Upper lobe of left lung (tissue), 6 donors: ENCODE measurements at regions not wholly inside any gene's neighbourhood (a gene's known extent, or its start where the extent isn't known, plus 50 kb on each side); places are given as distances from the start of the nearest gene placed in this dataset.

Experiments used
- ATAC-seq, 2 donors: fragments of 200-7000 bp; cut with Tn5 transposase; one replicate each; pipeline ENCODE4 v1.9.1; 2022; ENCODE audit warnings: mild to moderate bottlenecking in 2 of 2, moderate library complexity in 2 of 2; ENCODE audit not compliant: low FRiP score in 2 of 2
- DNase-seq, 2 donors: peaks; one replicate each; pipeline ENCODE4 v3.0.0-alpha.2; 2019 to 2020
- H3K27ac ChIP-seq, 4 donors: fragments of 200-600 bp; sonication (generic); one replicate each; pipeline ENCODE4 v1.5.1; 2016 to 2019
- H3K27me3 ChIP-seq, 4 donors: fragments of 200-600 bp; sonication (generic); one replicate each; pipeline ENCODE4 v1.5.1; 2017 to 2019
- H3K36me3 ChIP-seq, 4 donors: fragments of 200-600 bp; sonication (generic); one replicate each; pipeline ENCODE4 v1.5.1; 2016 to 2019
- H3K4me1 ChIP-seq, 4 donors: fragments of 200-600 bp; sonication (generic); one replicate each; pipeline ENCODE4 v1.5.1; 2018 to 2019
- H3K4me3 ChIP-seq, 4 donors: fragments of 200-600 bp; sonication (generic); one replicate each; pipeline ENCODE4 v1.5.1; 2017 to 2019; ENCODE audit warnings: mild to moderate bottlenecking in 2 of 4, moderate library complexity in 1 of 4
- H3K9me3 ChIP-seq, 4 donors: fragments of 200-600 bp; sonication (generic); one replicate each; pipeline ENCODE4 v1.5.1; 2018 to 2019
- EP300 ChIP-seq, 4 donors: sonication (generic); formaldehyde crosslinking; IDR thresholded peaks; one replicate each; pipeline ENCODE4 v1.5.1; 2017; ENCODE audit warnings: antibody characterized with exemption in 4 of 4, control low read depth in 2 of 4
- POLR2A ChIP-seq, 4 donors: fragments of 450-650 bp; IDR thresholded peaks; one replicate each; pipeline ENCODE4 v1.5.1; 2016 to 2017; ENCODE audit warnings: antibody characterized with exemption in 4 of 4, mild to moderate bottlenecking in 2 of 4
- POLR2AphosphoS5 ChIP-seq, 2 donors: sonication (generic); formaldehyde crosslinking; IDR thresholded peaks; one replicate each; pipeline ENCODE4 v1.5.1; 2017; ENCODE audit warnings: antibody characterized with exemption in 2 of 2
- WGBS, 2 donors: methylation state at CpG; one replicate each; pipeline ENCODE4 v1.1.5; 2017 to 2018; 5-methylcytosine and 5-hydroxymethylcytosine counted together
- small RNA-seq, 4 donors: library from RNA; depleted of rRNA; stranded (forward); fragments of <200 nt; gene quantifications; one replicate each; pipeline ENCODE3, GENCODE V24; 2016
- TF ChIP-seq, protein P1 (sequence below), 6 experiments: fragments of 450-650 bp in 4 of 6; fragments of 200-600 bp in 2 of 6; sonication (generic) in 2 of 6; IDR thresholded peaks; one replicate each; pipeline ENCODE4 v1.5.1; 2016 to 2019; ENCODE audit warnings: antibody characterized with exemption in 6 of 6
- donor health status: DM: no; HTN: no; CAD: no; lungs with moderate emphysema.
- donor health status: DM: no; HTN: yes; CAD: no; lungs with severe emphysema.

DNA sequence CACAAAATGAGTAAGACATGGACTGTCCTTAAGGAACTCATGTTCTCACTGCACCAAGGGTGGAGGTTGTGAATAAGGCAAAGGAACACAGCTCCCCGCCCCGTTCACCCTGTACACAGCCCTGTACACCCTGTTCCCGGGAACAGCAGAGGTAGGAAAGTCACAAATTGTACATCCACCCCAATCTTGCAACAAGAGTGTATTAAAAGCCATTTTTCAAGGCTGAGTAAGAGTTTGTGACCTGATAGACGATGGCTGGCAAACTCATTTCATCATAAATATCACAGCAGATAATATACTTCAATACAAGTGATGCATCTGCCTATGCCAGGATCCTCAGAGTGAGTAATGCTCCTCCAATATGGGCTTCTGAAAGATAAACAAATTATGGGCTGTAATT is 52.5 kb upstream of the CAMK1G start:
- Histone ChIP-seq H3K27me3 (no peaks in the 10 kb centered on the region), H3K9me3 (no peaks in the 10 kb centered on the region), H3K4me1 (peaks cover 0 to 3% (median 0%) of the 10 kb centered on the region in 4 donors), H3K4me3 (no peak overlapping the region), H3K36me3 (no peaks in the 10 kb centered on the region), H3K27ac (no peak overlapping the region)
- TF ChIP-seq POLR2A (IDR thresholded peaks at IDR 0.05): no peak
- no peak for TF ChIP-seq EP300 (IDR thresholded peaks at IDR 0.05)
- TF ChIP-seq, protein P1, sequence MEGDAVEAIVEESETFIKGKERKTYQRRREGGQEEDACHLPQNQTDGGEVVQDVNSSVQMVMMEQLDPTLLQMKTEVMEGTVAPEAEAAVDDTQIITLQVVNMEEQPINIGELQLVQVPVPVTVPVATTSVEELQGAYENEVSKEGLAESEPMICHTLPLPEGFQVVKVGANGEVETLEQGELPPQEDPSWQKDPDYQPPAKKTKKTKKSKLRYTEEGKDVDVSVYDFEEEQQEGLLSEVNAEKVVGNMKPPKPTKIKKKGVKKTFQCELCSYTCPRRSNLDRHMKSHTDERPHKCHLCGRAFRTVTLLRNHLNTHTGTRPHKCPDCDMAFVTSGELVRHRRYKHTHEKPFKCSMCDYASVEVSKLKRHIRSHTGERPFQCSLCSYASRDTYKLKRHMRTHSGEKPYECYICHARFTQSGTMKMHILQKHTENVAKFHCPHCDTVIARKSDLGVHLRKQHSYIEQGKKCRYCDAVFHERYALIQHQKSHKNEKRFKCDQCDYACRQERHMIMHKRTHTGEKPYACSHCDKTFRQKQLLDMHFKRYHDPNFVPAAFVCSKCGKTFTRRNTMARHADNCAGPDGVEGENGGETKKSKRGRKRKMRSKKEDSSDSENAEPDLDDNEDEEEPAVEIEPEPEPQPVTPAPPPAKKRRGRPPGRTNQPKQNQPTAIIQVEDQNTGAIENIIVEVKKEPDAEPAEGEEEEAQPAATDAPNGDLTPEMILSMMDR (IDR thresholded peaks at IDR 0.05): no peak
- TF ChIP-seq POLR2AphosphoS5 (IDR thresholded peaks at IDR 0.05): no peak
- DNase-seq: no peak
- 71 to 79% methylated on average over 4 of the region's 4 CpGs for WGBS, 2 donors
- ATAC-seq: no peak

DNA sequence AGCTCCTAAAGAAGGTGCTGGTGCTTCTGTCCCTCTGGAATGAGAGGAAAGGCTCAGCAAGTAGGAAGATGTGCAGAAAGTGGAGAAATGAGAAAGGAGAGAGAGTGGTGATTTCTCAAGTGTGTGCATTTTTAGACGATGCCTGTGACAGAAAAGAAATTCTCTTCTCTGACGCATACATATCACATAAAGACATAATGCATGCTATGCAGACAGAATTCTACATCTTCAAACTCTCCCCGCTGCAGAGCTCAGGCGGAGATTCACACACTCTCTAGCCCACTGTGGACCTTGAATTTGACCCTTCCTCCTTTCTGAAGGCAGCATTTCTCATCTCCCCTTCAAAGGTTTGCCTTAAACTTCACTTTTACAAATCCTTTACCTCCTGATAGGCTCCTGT is 52.0 kb upstream of the CAMK1G start:
- Histone ChIP-seq H3K4me3 (no peak overlapping the region), H3K9me3 (no peaks in the 10 kb centered on the region), H3K4me1 (peaks cover 0 to 3% (median 0%) of the 10 kb centered on the region in 4 donors), H3K27ac (no peak overlapping the region), H3K36me3 (no peaks in the 10 kb centered on the region), H3K27me3 (no peaks in the 10 kb centered on the region)
- TF ChIP-seq POLR2AphosphoS5 (IDR thresholded peaks at IDR 0.05) (no peak), POLR2A (IDR thresholded peaks at IDR 0.05) (no peak), EP300 (IDR thresholded peaks at IDR 0.05) (no peak)
- TF ChIP-seq, protein P1 (IDR thresholded peaks at IDR 0.05): no peak
- ATAC-seq (no peak), DNase-seq (no peak)
- WGBS, 2 donors: 83 to 88% methylated on average over 4 of the region's 4 CpGs

Small RNA genes lying in the stretch of these regions (small RNA-seq; reads per million reads assigned to genes)
- gene AC104465.1: 0 reads per million in 4 donors
